Posterior vena cava (tissue), 2 donors: ENCODE measurements at regions not wholly inside any gene's neighbourhood (a gene's known extent, or its start where the extent isn't known, plus 50 kb on each side); places are given as distances from the start of the nearest gene placed in this dataset.
"Not testable (repeated sequence)": the region's sequence is repeated elsewhere in the genome, so short reads cannot be mapped to it uniquely, and the experiment has no call there.

Experiments used
- DNase-seq: peaks from one replicate; pipeline ENCODE4 v3.0.0-alpha.2; 2020; ENCODE audit warnings: low spot score
- intact Hi-C, 2 donors: fragments of 100-400 bp; cut with DNase I; formaldehyde crosslinking; loops; one replicate each; pipeline versions ENCODE4 v1.14.1 to v1.14.2; 2022 to 2023
- donor health status: DM: yes; HTN: yes; CAD: no.
- donor health status: DM: yes; HTN: yes; CAD: no.

DNA sequence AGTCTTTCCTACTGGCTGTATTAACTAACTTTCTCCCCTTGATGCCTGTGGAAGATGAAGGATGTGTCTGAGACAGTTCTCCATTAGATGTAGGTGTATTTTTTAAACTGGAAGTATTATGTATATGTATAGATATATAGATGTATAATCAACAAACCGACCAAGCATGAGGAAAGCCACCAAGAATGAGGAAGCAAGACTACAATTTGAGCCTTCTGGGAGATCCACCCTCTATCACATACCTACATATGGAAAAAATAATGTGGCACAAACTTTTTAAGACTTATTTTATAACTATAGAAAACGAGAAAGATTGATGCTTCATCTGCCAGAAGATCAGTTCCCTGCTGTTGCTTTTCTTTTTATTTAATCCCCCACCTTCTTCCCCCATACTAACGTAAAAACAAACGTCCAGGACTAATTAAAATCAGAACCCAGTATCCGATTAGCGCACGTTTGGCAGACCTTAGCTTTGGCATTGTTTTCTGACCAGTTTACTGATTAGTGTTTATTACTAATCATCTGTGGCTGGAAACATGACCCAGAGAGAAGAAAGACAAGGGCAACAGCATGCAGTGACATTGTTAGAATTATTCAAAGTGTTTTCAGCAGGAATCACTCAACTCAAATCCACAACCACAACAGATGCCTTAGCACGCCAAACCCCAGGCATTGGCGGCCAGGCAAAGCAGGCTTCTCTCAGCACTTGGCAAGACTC is 490.2 kb downstream of the EBF1 start:
- intact Hi-C loops = no loop called here
- no peak for DNase-seq

DNA sequence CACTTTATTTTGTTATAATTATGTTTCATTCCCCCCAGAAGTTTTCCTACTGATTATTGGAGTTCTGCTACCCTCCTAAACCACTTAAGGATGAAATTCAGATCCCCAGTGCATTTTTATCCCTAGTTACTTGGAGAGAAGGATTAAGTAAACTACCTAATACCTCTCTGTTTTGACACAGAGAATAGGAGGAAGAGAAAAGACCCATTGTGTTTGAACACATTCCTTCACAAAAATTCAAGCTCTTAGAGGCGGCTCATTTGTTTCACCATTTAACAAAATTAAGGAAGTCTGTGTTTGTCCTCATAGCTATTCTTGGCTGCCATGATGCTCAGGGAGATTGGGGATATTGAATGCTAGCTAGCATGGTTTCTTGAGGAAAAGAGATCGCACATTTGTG is 492.6 kb downstream of the EBF1 start:
- DNase-seq = no peak
- intact Hi-C loops = no loop called here

DNA sequence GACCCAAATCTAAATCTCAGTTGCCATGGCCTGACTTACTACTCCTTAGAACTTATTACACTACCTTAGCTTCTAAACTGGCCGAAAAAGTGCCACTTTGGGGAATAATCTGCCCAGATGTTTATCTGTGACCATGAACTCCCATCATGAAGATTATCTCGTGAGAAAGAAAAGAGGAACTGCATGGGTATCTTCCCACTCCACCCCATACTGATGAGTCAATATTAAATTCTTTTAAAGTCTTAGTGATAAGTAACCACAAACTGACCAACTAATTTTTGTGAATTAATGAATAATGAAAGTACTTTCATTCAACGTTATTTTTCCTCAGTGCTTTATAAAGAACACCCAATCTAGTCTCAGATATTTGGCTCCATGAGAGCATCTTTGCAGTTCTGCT is 493.5 kb downstream of the EBF1 start:
- intact Hi-C loops = no loop called here
- no peak for DNase-seq

DNA sequence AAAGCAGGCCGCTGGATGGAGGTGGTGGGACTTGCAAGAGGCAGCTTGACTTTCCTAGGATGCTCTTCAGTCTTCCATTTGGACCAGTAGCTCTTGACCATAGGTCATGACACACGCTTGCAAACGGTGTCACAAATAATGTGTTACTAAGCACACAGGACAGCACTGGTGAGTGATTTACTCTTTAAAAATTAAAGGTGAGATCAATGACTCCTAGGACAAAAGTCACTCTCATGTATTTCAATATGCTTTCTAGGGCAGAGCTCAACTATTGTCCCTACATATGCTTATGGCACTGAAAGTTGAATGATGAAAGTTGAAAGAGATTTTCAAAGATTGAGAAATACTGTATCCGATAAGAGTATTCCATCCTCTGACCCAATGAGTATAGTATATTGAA is 496.7 kb downstream of the EBF1 start:
- intact Hi-C loops = no loop called here
- DNase-seq = no peak

DNA sequence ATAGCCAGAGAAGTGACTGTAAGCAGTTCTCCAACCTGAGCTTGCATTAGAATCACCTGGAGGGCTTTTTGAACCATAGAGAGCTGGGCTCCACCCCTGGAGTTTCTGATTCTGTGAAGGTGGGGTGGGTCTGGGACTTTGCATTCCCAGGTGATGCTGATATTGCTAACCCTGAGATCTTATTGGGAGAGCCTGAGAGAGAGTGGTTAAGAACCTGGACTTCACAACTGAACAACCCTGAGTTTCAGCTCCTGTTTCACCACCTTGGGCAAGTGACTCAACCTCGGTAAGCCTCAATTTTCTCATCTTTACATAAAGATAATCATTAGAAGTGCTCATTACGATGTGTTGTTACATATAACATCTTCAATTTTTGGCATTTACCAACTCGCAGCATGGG is 498.6 kb downstream of the EBF1 start:
- DNase-seq = no peak
- intact Hi-C loops = no loop called here

DNA sequence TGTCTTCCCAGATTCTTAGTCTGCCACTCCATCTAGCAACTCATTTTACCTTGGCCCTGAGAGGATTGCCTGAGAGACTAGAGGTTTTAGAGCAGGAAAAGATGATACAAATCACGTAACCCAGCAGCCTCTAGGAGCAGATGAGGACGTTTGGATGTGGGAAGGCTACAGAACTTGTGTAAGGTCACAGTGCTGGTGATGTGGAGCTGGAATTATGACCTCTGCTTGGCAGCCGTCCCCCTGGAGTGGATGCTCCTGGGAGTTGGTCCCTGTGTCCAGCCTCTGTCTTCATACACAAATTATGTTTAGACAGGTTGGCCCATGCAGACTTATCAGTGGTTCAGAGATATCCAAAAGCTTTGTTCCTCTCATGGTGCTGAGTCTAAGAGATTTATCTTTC is 499.0 kb downstream of the EBF1 start:
- DNase-seq = no peak
- intact Hi-C loops = no loop called here

DNA sequence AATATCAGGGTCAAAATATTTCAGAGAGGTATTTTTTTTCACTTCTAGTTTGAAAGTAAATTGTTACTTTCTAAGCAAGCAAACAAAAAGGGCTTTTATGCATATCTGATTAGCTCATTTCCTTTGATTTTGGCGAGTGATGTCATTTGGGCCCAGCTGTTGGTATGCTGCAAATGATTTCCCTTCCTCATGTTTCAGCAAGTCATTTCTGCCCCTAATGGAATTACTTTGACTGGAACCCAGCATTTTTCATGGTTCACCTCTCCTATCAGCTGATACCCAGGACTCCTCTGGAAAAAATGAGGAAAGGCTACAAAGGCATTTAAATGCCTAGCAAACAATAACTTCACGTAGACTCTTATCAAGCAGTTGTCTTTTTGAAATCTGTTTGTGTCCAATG is 500.6 kb downstream of the EBF1 start:
- no peak for DNase-seq
- intact Hi-C loops = no loop called here

DNA sequence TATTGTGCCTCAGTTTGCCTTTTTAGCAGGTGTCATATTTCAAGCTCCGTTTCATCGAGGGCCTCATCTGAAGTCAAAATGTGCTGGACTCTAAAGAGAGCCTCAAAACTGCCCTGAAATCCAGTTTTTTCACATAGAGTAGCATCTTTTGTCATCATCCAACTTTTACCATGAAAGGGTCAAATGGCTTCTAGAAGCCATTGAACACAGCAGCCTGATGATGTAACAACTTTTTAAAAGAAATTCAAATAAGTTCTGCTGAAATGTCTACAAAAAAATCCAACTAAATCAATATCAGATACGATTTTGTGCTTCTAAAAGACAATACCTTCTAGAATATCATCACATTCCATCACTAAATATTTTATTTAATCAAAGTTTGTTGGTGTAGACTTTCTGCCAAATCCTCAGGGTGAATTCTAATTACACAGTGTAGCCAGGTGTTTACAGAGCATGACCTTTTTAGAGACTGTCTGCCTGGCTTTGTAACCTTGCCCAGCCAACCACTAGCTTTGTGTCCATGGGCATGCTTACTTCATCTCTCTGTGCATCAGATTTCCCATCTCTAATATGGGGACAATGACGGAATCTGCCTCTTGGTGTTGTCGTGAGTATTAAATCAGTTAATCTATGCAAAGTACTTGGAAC is 505.0 kb downstream of the EBF1 start:
- intact Hi-C loops = no loop called here
- DNase-seq = no peak

DNA sequence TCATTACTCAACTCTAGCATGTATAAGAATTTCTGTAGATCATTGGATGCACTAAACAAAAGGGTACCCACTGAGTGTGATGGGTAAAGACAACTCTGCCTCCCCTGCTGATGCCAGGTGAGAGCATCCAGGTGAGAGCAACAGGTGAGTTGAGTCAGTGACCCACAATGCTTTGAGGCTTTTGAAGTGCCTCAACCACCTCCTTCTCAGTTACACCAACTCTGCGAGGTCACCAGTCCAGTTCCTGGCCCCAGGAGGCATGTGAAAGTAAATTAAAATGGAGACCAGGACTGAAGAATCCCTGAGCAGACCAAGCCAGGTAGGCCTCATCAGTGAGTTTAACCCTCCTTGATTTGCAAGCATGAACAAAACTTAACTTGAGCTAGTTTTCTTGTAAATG is 505.8 kb downstream of the EBF1 start:
- no peak for DNase-seq
- intact Hi-C loops = no loop called here

DNA sequence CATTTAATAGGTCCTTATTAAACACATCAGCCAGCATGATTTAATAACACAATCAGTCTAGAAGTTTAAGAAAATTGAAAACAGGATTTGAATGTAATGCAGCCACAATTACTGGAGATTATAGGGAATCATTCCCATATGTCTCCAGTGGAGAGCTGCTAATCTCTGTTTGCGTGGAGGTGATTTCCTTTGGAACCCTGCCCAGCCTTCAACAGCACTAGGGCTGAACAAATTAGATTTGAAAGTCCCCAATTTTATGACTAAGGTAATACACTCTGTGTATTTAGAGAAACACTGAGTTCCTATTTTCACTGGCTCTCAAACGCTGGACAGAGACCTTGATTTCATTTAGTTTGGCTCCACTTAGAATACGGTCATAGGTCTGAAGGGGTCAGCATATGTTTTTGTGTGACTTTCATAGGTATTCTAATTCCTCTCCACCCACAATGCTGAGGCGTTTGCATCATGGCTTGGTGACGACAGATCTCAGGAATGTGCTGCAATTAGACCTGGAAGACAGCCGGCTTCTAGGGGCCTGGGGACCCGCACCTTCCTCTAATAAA is 508.3 kb downstream of the EBF1 start:
- intact Hi-C loops = no loop called here

DNA sequence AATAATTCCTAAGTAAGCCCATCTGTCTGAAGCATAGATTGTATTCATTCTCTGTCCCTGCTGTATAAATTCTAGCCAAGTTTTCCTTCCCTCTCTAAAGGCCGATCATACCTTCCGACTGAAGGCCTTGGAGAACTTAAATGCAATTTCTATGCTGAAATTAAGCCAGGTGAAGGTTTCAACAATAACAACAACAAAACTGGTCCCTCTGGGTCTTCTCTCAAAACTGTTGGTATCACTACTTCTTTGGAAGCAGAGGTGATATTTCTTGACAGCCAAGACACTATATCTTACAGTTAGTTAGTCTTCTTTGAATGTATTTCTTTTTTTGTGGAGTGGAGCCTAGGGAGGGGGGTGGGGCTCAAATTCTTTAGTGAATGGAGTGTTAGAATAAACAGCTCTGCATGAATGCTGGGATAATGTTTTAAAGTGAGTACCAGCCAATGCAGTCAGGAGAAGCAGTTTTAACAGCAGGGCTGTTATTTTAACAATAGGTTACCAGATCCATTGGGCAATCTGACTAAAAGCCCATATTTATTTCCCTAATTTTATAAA is 508.9 kb downstream of the EBF1 start:
- DNase-seq = no peak
- intact Hi-C loops = no loop called here

More for the DNA sequence above, 508.3 kb downstream of the EBF1 start:
- no peak for DNase-seq

DNA sequence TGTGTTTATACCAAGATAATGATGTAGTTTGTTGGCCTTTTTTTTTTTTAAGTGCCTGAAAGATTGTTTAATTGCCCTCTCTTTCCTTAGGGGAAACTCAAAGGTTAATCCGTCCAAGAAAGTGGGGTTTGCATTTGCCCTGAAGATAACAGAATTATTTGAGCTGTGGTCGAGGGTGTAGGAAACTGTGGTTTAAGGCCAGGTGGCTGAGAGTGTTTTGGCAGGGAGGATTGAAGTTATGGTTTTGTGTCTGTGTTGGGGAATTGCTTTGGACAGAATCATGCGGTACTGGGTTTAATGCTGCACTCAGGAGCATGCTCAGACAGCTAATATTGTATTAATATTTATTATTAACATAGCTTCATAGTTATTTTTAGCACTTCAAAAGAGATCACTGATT is 509.8 kb downstream of the EBF1 start:
- intact Hi-C loops = no loop called here
- DNase-seq = no peak

DNA sequence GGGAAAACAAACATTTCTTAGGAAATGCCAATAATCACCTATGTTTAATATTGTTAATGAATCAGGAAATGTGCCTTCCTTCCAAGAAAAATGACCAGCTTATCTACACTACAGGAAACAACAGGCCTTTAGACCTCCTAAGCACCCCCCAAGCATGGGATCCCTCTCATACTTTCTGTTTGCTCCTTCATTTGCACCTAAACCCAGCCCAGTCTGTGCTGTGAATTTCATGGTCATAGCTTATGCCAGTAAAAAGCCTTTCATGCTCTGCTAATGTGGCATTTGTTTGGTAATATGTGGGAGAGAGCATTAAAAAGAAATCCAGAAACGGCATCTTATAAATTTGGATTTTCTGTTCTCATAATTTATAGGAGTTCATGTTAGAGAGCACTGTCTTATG is 511.1 kb downstream of the EBF1 start:
- intact Hi-C loops = no loop called here
- DNase-seq = no peak

DNA sequence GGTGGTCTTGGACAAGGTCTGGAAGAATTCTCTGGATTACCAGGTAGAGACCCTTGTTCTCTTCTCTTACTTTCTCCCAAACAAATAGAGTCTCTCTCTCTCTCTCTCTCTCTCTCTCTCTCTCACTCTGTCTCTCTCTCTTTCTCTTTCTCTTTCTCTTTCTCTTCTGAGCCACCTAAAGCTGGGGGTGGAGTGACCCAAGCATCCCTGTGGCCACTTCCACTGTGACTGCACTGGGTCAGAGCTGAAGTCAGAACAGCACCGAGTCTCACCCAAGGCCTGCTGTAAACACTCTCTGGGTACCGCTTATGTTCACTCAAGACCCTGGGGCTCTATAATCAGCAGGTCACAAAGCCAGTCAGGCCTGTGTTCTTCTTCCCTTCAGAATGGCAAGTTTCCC is 513.7 kb downstream of the EBF1 start:
- intact Hi-C loops = no loop called here
- no peak for DNase-seq

DNA sequence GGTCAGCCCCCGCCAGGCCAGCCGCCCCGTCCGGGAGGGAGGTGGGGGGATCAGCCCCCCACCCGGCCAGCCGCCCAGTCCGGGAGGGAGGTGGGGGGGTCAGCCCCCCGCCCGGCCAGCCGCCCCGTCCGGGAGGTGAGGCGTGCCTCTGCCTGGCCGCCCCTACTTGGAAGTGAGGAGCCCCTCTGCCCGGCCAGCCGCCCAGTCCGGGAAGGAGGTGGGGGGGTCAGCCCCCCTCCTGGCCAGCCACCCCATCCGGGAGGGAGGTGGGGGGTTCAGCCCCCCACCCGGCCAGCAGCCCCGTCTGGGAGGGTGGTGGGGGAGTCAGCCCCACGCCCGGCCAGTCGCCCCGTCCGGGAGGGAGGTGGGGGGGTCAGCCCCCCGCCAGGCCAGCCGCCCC is 517.0 kb downstream of the EBF1 start:
- intact Hi-C loops = not testable (repeated sequence)

DNA sequence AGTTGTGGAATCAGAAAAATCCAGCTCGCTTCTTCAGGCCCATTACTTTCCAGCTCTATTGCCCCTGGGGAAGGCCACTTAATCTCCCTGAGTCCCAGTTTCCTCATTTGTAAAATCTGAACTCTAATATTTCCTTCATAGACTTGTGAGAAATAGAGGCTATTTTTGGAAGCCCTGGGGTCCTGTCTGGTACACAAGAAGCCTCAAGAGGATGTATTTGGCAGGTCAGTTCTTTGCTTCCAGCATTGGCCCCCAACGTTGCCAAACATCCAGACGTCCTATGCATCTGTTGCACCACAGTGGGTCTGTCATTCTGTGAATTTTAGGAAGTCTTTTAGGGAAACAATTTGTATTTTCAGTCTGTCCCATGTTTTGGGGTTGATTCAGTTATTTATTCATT is 525.9 kb downstream of the EBF1 start:
- intact Hi-C loops = no loop called here
- no peak for DNase-seq

More for the DNA sequence above, 517.0 kb downstream of the EBF1 start:
- DNase-seq = not testable (repeated sequence)

DNA sequence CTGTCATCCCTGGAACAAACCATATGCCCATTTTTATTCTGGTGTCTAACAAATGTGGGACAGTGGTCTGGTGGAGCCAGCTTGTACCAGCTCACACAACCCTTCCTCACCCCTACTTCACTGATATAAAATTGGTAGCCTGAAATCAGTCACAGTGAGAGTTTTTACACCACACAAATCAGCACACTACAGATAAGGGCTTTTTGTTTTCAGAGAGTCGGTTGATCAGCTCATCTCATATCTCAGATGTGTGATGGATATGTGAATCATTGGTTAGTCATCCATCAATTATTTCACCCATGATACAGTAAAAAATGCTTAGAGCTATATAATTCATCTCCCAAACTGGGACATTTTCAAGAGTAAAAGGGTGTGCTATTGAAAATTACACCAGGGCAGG is 529.2 kb downstream of the EBF1 start:
- intact Hi-C loops = no loop called here
- DNase-seq = no peak

DNA sequence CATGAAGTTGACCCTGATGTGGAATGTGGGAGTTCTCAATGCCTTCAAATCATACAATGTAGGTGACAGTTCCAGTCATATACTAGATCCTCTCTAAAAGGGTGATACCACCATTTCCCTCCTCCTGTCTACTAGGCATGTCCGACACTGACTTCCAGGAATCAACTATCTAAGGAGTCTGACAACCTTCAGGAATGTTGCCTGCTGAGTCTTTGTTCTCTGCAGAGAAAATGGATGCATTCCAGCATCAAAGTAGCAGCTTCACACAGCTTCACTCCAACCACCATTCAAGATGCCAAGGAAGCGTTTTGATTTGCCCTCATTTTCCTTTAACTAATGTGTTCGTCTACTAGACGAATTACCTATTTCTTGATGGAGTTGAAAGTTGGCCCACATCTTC is 530.2 kb downstream of the EBF1 start:
- DNase-seq = no peak
- intact Hi-C loops = no loop called here

DNA sequence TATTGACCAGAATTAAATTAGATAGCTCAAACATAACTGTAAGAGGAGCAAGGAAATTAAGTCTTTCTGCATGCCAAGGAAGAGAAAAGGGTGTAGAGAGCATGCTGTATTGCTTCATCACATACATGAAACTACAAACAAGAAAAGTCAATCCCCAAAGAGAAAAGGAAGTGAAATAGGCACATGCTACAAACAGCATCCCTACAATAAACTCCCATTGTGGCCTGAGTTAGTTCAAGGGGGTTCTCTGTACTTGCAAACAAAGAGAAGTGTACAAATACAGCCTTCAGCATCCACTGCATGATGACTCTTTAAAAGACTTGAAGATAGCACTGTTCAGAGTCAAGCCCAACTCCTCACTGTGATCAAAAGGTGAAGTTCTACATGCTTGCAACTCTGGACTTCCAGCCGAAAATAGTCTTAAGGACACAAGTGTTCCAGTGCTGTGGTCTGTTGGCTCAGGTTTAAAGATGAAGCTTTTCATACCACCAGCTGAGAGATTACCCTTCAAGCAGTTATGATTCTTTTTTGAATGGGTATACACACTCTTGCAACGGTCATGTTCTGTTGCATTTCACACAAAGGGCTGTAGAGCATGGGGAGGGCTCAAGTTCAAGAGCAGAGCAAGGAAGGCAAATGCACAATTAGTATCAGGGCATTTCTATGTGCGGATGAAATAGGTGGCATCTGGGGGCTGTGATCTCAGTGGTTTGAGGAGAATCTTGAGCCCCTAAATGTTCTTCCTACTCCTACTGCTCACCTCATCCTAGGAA is 534.5 kb downstream of the EBF1 start:
- no peak for DNase-seq
- intact Hi-C loops = no loop called here

DNA sequence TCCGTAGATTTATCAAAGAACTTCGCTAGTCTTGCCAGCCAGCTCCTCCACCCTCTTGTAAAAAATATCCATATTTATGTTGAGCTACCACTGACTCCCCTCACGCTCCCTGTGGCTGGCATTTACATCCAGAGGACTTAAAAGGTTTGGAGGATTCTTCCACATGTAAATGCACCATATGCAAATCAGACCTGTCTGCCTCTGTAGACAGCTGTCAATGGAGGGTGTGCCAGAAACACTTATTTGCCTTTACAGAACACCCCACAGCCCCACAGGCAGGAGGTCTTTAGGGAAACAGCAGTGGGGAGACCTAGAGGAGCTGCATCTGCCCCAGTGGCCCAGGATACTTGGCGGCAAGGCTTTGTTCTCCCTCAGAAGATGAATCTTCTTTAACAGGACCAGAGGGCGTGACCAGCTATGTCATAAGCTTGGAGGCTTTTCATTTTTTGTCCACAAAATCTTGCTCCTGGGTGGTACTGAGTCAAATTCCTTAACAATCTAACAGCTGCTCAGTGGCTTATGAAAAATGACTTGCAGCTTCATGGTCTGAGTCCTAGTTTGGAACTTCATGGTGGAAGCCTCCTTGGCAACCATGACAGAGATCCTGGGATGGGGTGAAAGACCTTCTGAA is 535.8 kb downstream of the EBF1 start:
- intact Hi-C loops = no loop called here
- no peak for DNase-seq
